Suprapubic skin (tissue), 4 donors: ENCODE measurements at regions not wholly inside any gene's neighbourhood (a gene's known extent, or its start where the extent isn't known, plus 50 kb on each side); places are given as distances from the start of the nearest gene placed in this dataset.
A peak's percentile ranks its signal among the peaks of the same experiment; 100 is the strongest.

Experiments
- DNase-seq, 2 donors: peaks; one replicate each; pipeline ENCODE4 v3.0.0-alpha.2; 2019; ENCODE audit warnings: low spot score in 2 of 2
- H3K27ac ChIP-seq: fragments of 200-600 bp; sonication (generic); one replicate; pipeline ENCODE4 v1.5.1; 2019
- H3K27me3 ChIP-seq: fragments of 200-600 bp; sonication (generic); one replicate; pipeline ENCODE4 v1.5.1; 2019
- H3K36me3 ChIP-seq: fragments of 200-600 bp; sonication (generic); one replicate; pipeline ENCODE4 v1.5.1; 2019
- H3K4me1 ChIP-seq: fragments of 200-600 bp; sonication (generic); one replicate; pipeline ENCODE4 v1.5.1; 2019
- H3K4me3 ChIP-seq: fragments of 200-600 bp; sonication (generic); one replicate; pipeline ENCODE4 v1.5.1; 2019; ENCODE audit warnings: mild to moderate bottlenecking
- H3K9me3 ChIP-seq: fragments of 200-600 bp; sonication (generic); one replicate; pipeline ENCODE4 v1.5.1; 2019
- CTCF ChIP-seq, 2 donors: fragments of 200-600 bp in 1 of 2; fragments of 450-650 bp in 1 of 2; sonication (generic) in 1 of 2; IDR thresholded peaks; one replicate each; pipeline ENCODE4 v1.5.1; 2016 to 2019; ENCODE audit warnings: antibody characterized with exemption in 2 of 2, mild to moderate bottlenecking in 1 of 2, moderate library complexity in 1 of 2
- EP300 ChIP-seq: sonication (generic); formaldehyde crosslinking; IDR thresholded peaks from one replicate; pipeline ENCODE4 v1.6.1; 2017; ENCODE audit warnings: antibody characterized with exemption
- POLR2A ChIP-seq, 2 donors: fragments of 450-650 bp; IDR thresholded peaks; one replicate each; pipeline ENCODE4 v1.6.1; 2017; ENCODE audit warnings: antibody characterized with exemption in 2 of 2, mild to moderate bottlenecking in 2 of 2, moderate library complexity in 2 of 2
- POLR2AphosphoS5 ChIP-seq, 3 donors: sonication (generic); formaldehyde crosslinking; IDR thresholded peaks; one replicate each; pipeline ENCODE4 v1.6.1; 2017; ENCODE audit warnings: antibody characterized with exemption in 3 of 3
- WGBS: methylation state at CpG from one replicate; pipeline ENCODE4 v1.1.5; 2018; 5-methylcytosine and 5-hydroxymethylcytosine counted together

GRCh38 chr11:134537296-134537695 lies 125.3 kb upstream of the B3GAT1 start:
- Histone ChIP-seq H3K4me3 (no peak overlapping the region), H3K27ac (no peak overlapping the region), H3K4me1 (no peaks in the 10 kb centered on the region), H3K36me3 (no peaks in the 10 kb centered on the region), H3K9me3 (no peaks in the 10 kb centered on the region), H3K27me3 (peaks cover 37% of the 10 kb centered on the region)
- TF ChIP-seq POLR2AphosphoS5 (IDR thresholded peaks at IDR 0.05) (no peak), POLR2A (IDR thresholded peaks at IDR 0.05) (no peak), EP300 (no peak), CTCF (IDR thresholded peaks at IDR 0.05) (no peak)
- no peak for DNase-seq
- 48% methylated on average over 11 of the region's 11 CpGs for WGBS

DNA sequence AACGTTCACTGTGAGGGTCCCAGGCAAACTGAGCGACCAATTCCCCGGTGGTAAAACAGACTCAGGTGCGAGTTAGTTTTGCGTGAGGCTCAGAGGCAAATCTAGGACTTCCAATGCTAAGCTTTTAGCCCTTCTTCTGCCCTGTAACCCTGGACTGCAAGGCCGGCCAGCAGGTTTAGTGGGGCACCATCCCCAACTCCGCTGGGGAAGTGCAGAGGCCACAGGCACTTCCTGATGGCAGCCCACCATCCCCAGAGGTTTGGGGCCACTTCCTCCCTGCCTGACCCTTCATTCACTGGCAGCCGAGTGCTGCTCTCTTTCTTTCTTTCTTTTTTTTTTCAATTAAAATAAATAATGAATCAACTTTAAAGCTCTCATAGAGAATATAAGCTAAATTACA lies 124.6 kb upstream of the B3GAT1 start:
- Histone ChIP-seq H3K27me3 (peaks cover 41% of the 10 kb centered on the region), H3K4me1 (no peaks in the 10 kb centered on the region), H3K27ac (no peak overlapping the region), H3K36me3 (no peaks in the 10 kb centered on the region), H3K9me3 (no peaks in the 10 kb centered on the region), H3K4me3 (no peak overlapping the region)
- peak in 1 of 2 donors; percentile 53 for DNase-seq
- TF ChIP-seq POLR2A (IDR thresholded peaks at IDR 0.05): no peak
- TF ChIP-seq CTCF (IDR thresholded peaks at IDR 0.05): no peak
- no peak for TF ChIP-seq POLR2AphosphoS5 (IDR thresholded peaks at IDR 0.05)
- no peak for TF ChIP-seq EP300
- WGBS: 53% methylated on average over 8 of the region's 8 CpGs

GRCh38 chr11:134536219-134536618 lies 124.2 kb upstream of the B3GAT1 start:
- DNase-seq: no peak
- TF ChIP-seq EP300 (no peak), CTCF (IDR thresholded peaks at IDR 0.05) (no peak), POLR2A (IDR thresholded peaks at IDR 0.05) (no peak), POLR2AphosphoS5 (IDR thresholded peaks at IDR 0.05) (no peak)
- WGBS: 60% methylated on average over 14 of the region's 15 CpGs

GRCh38 chr11:134535029-134536025 lies 123.3 kb upstream of the B3GAT1 start:
- no peaks in the 10 kb centered on the region for H3K9me3 ChIP-seq
- no peak overlapping the region for H3K4me3 ChIP-seq
- H3K36me3 ChIP-seq: no peaks in the 10 kb centered on the region
- DNase-seq: peak; percentile 40 to 71
- H3K27me3 ChIP-seq: peaks cover 51% of the 10 kb centered on the region
- H3K27ac ChIP-seq: no peak overlapping the region
- H3K4me1 ChIP-seq: no peaks in the 10 kb centered on the region
- TF ChIP-seq EP300: no peak
- no peak for TF ChIP-seq CTCF (IDR thresholded peaks at IDR 0.05)
- TF ChIP-seq POLR2A (IDR thresholded peaks at IDR 0.05): no peak
- WGBS: 72% methylated on average over 14 of the region's 22 CpGs

More at GRCh38 chr11:134536219-134536618, 124.2 kb upstream of the B3GAT1 start:
- Histone ChIP-seq H3K27me3 (peaks cover 43% of the 10 kb centered on the region), H3K4me1 (no peaks in the 10 kb centered on the region), H3K36me3 (no peaks in the 10 kb centered on the region), H3K9me3 (no peaks in the 10 kb centered on the region), H3K27ac (no peak overlapping the region), H3K4me3 (no peak overlapping the region)

GRCh38 chr11:134533511-134533910 lies 121.5 kb upstream of the B3GAT1 start:
- no peaks in the 10 kb centered on the region for H3K36me3 ChIP-seq
- H3K27me3 ChIP-seq: peaks cover 51% of the 10 kb centered on the region
- H3K4me1 ChIP-seq: no peaks in the 10 kb centered on the region
- H3K9me3 ChIP-seq: no peaks in the 10 kb centered on the region
- H3K4me3 ChIP-seq: no peak overlapping the region
- no peak overlapping the region for H3K27ac ChIP-seq
- WGBS: 81% methylated on average over 7 of the region's 7 CpGs
- peak in 1 of 2 donors; percentile 25 for DNase-seq
- no peak for TF ChIP-seq POLR2AphosphoS5 (IDR thresholded peaks at IDR 0.05)
- TF ChIP-seq POLR2A (IDR thresholded peaks at IDR 0.05): no peak
- TF ChIP-seq EP300: no peak
